NCI-H748 treated with DMSO at 0.1 percent for 48 hours (cell line): ENCODE measurements at regions not wholly inside any gene's neighbourhood (a gene's known extent, or its start where the extent isn't known, plus 50 kb on each side); places are given as distances from the start of the nearest gene placed in this dataset.
A peak's percentile ranks its signal among the peaks of the same experiment; 100 is the strongest.
"Not testable (repeated sequence)": the region's sequence is repeated elsewhere in the genome, so short reads cannot be mapped to it uniquely, and the experiment has no call there.

ENCODE experiments used
- DNase-seq: peaks from one replicate; lab custom pipeline; 2025; lab: John Stamatoyannopoulos, UW

DNA sequence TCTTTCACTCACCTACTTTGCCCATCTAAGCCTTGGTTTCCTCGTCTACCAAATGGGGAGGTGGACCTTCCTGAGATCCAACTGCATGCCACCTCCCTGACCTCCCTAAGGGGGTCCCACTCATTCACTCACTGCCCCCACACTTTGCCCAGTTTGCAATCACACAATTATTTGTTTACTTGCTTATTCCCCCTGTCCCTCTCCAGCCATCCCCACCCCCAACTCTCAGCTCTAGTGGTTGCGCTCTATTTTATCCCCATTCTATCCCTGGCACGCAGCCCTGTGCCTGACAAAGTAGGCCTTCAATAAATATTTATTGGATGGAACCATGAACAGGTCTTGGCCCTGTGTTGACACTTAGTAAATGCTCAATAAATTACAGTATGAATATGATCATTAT is 130.8 kb upstream of the LARP1 start:
- DNase-seq, result no peak

GRCh38 chr5:154620411-154620810 is 134.8 kb upstream of the LARP1 start:
- DNase-seq, result no peak

DNA sequence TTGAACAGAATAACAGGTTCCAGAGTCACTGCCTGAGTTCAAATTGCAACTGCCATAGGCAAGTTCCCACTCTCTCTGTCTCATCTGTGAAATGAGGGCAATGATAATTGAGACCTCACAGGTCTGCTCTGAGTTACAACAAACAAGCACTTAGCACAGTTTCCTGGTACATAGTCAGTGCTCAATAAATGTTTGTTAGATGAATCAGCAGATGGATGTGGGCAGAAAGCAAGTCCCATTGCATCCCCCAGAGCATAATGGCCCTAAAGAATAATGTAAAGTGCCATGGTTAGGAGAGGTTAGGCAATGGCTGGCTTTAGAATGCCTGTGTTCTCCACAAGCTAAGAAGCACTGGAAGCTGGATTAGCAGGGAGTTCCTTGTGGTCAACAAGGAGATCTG is 136.5 kb upstream of the LARP1 start:
- no peak for DNase-seq

- no peak for DNase-seq
Observed at GRCh38 chr5:154614595-154614994, 136.6 kb upstream of the HAND1 start.

DNA sequence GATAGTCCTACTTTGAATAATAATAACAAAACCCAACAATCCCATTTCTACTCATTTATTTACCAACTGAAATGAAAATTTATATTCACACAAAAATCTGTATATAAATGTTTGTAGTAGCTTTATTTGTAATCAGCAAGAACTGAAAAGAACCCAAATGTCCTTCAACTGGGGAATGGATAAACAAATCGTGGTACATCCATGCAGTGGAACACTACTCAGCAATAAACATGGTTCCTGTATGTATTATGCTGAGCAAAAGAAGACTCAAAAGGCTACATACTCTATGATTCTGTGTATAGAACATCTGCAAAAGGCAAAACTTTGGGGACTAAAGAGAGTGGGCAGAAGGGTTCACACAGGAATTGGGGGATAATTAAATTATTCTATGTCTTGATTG is 136.1 kb upstream of the HAND1 start:
- DNase-seq, result no peak

DNA sequence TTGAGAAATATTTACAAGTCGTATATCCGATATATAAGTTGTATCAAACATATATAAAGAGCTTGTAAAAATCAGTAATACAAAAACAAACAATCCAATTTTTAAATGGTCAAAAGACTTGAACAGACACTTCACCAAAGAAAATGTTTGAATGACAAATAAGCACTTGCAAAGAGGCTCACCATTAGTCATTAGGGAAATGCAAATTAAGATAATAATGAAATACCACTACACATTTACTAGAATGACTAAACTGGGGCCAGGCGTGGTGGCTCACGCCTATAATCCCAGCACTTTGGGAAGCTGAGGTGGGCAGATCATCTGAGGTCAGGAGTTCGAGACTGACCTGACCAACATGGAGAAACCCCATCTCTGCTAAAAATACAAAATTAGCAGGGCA is 134.6 kb upstream of the HAND1 start:
- no peak for DNase-seq

GRCh38 chr5:154611341-154611767 is 133.3 kb upstream of the HAND1 start:
- peak; percentile 3 for DNase-seq

GRCh38 chr5:154610321-154611154 is 132.5 kb upstream of the HAND1 start:
- DNase-seq, result peak; percentile 64

DNA sequence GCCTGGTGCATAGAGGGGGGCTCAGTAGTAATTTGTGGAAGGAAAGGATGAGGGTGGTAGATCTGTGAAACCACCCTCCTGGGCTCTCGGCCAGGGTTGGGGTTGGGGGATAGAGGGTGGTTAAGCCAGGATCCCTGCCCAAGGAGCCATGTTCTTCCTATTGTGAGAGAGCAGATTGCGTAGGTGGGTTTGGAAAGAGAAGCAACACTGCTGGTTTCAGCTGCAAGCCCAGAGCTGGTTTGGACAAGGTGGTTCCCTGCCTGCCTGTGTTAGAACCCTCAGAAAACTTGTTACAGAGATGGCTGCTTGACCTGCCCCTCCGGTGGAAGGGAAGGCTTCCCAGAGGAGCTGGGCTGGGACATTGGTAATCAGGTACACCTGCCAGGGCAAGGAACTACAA is 131.2 kb upstream of the HAND1 start:
- DNase-seq, result no peak

DNA sequence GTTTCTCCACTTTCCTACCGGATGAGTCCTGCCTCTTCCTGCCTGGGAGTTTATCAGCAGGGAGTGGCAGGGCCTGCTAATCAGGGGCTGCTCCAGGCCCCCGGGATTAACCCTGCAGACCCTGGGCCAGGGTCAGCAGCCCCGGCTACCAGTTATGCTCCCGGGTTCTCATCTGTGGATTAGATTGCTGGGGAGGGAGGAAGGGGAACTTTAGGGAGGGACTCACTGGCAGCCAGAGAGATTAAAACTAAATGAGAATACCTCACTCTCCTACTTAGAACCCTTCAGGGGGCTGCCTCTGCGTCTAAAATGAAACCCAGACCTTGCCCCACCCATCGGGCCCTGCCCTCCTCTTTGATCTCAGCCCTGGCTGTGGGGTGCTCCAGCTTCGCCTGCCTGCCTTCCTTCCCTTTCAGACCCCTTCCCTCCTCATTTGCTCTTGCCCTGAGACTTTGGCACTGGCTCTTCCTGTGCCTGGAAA is 130.5 kb upstream of the HAND1 start:
- DNase-seq, result no peak

- no peak for DNase-seq
Observed at GRCh38 chr5:154607746-154608145, 129.7 kb upstream of the HAND1 start.

GRCh38 chr5:154606246-154606645 is 128.2 kb upstream of the HAND1 start:
- no peak for DNase-seq

DNA sequence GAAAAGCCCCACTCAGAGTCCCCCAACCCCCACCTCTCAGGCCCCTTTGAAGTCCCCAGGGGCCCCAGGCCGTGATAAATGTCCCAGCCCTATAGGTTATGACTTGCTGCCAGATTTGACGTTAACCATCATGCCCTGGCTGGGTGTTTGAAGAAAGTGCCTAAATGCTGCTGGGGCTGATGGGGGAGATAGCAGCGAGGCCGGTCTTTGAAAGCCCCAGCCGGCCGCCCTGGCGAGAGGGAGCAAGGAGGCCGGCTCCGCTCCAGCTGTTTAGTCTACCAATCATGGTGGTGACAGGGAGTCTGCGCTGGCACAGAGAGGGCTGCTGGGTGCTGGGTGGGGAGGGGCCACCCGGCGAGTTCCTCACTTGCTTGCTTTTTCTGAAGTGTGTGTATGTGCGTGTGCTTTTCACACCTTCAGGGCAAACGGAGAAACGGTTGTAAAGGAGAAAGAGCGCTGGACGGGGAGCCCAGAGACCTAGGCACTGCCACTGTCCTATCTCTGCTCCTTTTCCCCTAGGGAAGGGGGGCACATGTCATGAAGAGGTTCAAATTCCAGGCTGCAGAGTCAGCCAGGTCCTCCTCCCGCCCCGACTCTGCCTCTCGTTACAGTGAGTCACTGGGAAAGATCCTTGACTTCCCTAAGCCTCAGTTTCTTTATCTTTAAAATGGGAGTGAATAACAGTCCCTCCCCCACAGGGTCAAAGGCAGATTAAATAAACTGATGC is 126.1 kb upstream of the HAND1 start:
- no peak for DNase-seq

DNA sequence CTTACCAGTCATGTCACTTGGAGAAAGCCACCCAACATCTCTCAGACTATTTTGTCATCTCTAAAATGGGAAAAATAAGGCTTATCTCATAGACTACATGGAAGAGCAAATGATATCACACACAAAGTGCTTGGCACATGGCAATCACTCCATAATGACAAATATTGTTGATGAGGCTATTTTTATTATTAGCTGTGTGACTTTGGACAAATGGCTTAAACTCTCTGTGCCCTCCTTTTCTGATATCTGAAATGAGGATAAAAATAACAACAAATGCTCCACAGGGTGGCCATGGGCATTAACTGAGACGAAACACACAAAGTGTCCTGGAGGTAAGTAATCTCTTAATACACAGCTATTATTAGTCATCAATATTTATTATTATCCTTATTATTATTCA is 125.5 kb upstream of the HAND1 start:
- no peak for DNase-seq

- DNase-seq, result no peak
Observed at GRCh38 chr5:154603011-154603410, 125.0 kb upstream of the HAND1 start.

GRCh38 chr5:154601014-154601413 is 123.0 kb upstream of the HAND1 start:
- DNase-seq, result no peak

GRCh38 chr5:154598021-154598420 is 120.0 kb upstream of the HAND1 start:
- no peak for DNase-seq

- not testable (repeated sequence) for DNase-seq
Observed at GRCh38 chr5:154596844-154597243, 118.8 kb upstream of the HAND1 start.

- DNase-seq, result no peak
Observed at GRCh38 chr5:154595662-154596061, 117.6 kb upstream of the HAND1 start.

DNA sequence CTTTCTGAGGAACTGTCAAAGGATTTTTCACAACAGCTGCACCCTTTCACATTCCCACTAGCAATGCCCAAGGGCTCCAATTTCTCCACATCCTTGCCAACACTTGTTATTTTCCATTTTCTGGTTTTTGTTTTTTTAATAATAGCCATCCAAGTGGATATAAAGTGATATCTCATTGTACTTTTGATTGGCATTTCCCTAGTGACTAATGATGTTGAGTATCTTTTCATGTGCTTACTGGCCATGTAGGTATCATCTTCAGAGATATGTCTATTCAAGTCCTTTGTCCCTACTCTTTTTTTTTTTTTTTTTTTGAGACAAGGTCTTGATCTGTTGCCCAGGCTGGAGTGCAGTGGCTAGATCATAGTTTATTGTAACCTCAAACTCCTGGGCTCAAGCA is 115.8 kb upstream of the HAND1 start:
- DNase-seq, result no peak

GRCh38 chr5:154593071-154593470 is 115.0 kb upstream of the HAND1 start:
- no peak for DNase-seq

- no peak for DNase-seq
Observed at GRCh38 chr5:154590093-154590724, 112.2 kb upstream of the HAND1 start.

GRCh38 chr5:154589511-154589910 is 111.5 kb upstream of the HAND1 start:
- DNase-seq, result no peak
